RWPE1 (cell line): ENCODE measurements at regions not wholly inside any gene's neighbourhood (a gene's known extent, or its start where the extent isn't known, plus 50 kb on each side); places are given as distances from the start of the nearest gene placed in this dataset.

Experiments used
- CTCF ChIA-PET: fragments of 350-600 bp; sonication (Branson Sonifier 250); formaldehyde crosslinking; extraction: SDS; loops from one replicate; lab custom pipeline; 2021; lab: Yijun Ruan, JAX
- POLR2A ChIA-PET: fragments of 400-600 bp; formaldehyde crosslinking; extraction: SDS; loops from one replicate; lab custom pipeline; 2020; ENCODE audit warnings: antibody characterized with exemption; ENCODE audit not compliant: low non-redundant PET; lab: Yijun Ruan, JAX
- DNase-seq: peaks from one replicate; pipeline ENCODE4 v3.0.0; 2012; ENCODE audit warnings: low spot score
- H3K27ac ChIP-seq: fragments of 450-650 bp; 2 replicates; pipeline ENCODE4 v1.5.1; 2017
- TF ChIP-seq, protein P1 (sequence below): fragments of 450-650 bp; conservative IDR thresholded peaks from 2 replicates; pipeline ENCODE4 v1.5.1; 2017; ENCODE audit warnings: low read depth, mild to moderate bottlenecking

DNA sequence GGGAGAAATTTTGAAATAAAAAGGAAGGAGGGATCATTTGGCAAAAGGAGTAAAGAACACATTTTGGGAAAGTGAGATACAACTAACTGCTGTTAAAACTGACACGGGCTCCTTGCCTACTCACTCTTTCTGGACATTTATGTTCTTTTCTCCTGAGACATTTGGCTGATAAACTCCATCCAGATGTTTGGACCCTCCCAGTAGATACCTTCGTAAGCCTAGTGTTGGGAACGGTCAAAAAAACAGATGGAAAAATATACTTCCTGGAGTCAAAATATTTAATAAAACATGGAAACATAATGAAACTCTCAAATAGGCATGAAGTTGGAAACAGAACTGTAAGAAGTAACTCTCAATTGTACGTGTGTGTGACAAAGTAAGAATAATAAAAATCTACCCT lies 360.1 kb upstream of the RIOK2 start:
- no peak overlapping the region for H3K27ac ChIP-seq
- CTCF ChIA-PET = interaction anchor here (0.6 kb wide), 1 partner anchor 891 kb away, joined by 11 read pairs; no protein-coding TSS in a partner anchor
- TF ChIP-seq, protein P1, sequence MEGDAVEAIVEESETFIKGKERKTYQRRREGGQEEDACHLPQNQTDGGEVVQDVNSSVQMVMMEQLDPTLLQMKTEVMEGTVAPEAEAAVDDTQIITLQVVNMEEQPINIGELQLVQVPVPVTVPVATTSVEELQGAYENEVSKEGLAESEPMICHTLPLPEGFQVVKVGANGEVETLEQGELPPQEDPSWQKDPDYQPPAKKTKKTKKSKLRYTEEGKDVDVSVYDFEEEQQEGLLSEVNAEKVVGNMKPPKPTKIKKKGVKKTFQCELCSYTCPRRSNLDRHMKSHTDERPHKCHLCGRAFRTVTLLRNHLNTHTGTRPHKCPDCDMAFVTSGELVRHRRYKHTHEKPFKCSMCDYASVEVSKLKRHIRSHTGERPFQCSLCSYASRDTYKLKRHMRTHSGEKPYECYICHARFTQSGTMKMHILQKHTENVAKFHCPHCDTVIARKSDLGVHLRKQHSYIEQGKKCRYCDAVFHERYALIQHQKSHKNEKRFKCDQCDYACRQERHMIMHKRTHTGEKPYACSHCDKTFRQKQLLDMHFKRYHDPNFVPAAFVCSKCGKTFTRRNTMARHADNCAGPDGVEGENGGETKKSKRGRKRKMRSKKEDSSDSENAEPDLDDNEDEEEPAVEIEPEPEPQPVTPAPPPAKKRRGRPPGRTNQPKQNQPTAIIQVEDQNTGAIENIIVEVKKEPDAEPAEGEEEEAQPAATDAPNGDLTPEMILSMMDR = no peak
- no peak for DNase-seq
- POLR2A ChIA-PET = no interaction called here

DNA sequence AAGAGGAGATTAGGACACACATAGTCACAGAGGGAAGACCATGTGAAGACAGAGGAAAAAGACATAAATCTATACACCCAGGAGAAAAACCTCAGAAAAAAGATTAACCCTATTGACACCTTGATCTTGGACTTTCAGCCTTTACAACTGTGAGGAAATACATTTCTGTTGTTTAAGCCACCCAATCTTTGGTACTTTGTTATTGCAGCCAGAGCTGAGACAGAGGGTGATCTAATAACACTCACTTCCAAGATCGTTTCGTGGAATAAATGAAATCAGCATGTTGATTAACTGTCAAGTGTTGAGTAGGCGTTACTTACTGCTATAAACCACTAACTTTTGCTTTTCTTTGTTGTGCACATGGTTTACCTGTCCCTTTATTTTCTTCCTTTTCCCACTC lies 361.2 kb upstream of the RIOK2 start:
- no peak for DNase-seq
- POLR2A ChIA-PET = no interaction called here
- TF ChIP-seq, protein P1 = no peak
- CTCF ChIA-PET = no interaction called here
- H3K27ac ChIP-seq = no peak overlapping the region

DNA sequence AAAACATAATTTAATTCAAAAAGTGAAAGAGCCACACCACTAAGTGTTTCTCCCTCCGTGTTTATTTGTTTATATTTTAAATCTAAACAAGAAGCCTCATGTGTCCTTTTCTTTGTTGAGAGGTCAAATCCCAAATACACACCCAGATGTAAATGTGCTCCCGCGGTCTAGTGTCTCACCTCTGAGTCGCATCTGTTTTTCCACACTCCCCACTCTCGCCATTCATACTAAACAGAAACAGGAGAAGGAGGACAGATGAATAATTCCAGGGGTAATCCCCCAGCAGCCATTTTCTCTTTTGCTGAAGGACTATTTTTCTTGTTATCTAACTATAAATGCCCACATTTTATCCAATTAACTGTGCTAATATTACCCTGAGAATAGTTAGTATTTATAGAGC lies 361.6 kb upstream of the RIOK2 start:
- H3K27ac ChIP-seq = no peak overlapping the region
- no peak for DNase-seq
- ChIA-PET POLR2A (no interaction called here), CTCF (interaction anchor here (1.9 kb wide), 1 partner anchor 11 kb away, joined by 8 read pairs; no protein-coding TSS in a partner anchor)
- TF ChIP-seq, protein P1 = no peak

DNA sequence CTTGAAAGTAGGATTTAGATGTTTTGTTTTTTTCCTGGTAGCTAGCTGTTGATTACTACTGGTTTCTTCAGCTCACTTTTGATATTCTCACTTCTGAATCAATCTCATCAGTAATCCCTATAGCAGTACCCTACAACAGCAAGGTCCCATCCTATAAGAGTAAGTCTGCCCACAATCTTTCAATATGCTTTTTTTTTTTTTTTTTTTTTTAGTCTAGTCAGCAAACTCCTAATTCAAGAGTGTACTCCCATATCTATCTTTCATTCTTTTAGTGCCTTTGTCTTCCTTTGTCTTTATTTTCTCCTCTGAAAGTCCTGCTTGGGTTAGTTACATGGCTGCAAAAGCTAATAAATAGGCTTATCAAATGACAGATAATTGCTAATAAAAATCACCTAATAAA lies 362.4 kb upstream of the RIOK2 start:
- TF ChIP-seq, protein P1 = no peak
- no peak overlapping the region for H3K27ac ChIP-seq
- ChIA-PET POLR2A (no interaction called here), CTCF (interaction anchor here (0.6 to 1.9 kb wide), 2 partner anchors 11 to 57 kb away, joined by 3 to 8 read pairs; no protein-coding TSS in a partner anchor)
- no peak for DNase-seq

DNA sequence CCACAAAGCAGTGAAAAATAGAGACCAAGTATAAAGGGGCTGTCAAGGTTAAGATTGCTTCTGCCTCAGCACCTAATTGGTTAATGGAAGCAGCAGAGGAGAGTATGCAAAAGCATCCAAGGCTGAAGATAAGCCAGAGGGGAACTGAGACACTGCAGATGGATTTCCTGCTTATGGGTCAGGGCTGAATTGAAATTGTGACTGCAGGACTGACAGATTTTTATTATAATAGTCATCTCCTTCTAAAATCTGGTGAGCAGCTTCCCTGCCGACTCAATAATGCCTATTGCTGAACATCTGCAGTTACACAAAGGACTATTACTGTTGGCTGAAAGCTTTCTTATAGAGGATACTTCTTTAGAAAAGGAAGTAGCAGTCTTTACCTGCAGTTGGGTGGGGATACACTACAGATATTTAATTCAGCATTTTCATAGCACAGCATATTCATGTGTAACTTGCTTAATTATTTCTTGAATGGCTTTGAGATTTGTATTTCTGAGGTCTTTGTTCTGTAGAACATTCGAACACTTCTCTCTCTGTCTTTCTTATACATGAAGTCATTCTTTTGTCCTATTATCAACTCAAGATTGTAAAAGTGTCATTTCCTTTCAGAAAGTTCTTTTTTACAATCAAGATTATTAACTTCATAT lies 363.0 kb upstream of the RIOK2 start:
- POLR2A ChIA-PET = no interaction called here
- TF ChIP-seq, protein P1 = no peak
- CTCF ChIA-PET = interaction anchor here (0.6 to 1.9 kb wide), 2 partner anchors 12 to 58 kb away, joined by 3 to 8 read pairs; no protein-coding TSS in a partner anchor
- no peak overlapping the region for H3K27ac ChIP-seq
- DNase-seq = no peak

DNA sequence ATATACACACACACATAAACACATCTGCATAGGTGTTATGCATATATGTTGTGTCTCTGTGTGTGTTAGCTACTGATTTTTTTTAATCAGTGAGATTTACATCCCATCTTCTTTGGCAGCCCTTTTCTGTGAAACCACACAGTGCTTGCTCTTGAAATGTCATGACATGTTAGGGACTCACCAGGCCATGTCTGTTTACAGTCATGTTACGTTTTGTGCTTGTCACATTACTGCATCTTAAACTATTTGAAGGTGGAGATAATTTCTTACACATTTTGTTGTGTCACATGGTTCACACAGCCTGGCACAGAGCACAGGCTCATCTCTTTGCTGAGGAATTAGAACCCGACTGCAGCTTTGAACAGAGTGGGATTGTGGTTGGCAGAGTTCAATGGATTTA lies 364.4 kb upstream of the RIOK2 start:
- ChIA-PET POLR2A (no interaction called here), CTCF (interaction anchor here (0.5 to 0.7 kb wide), 2 partner anchors 18 to 1120 kb away, joined by 3 read pairs; no protein-coding TSS in a partner anchor)
- no peak for DNase-seq
- H3K27ac ChIP-seq = no peak overlapping the region
- TF ChIP-seq, protein P1 = no peak
